ENCODE measurements at regions not wholly inside any gene's neighbourhood (a gene's known extent, or its start where the extent isn't known, plus 50 kb on each side); places are given as distances from the start of the nearest gene placed in this dataset.

- H3K27ac ChIP-seq (ENCODE audit: low read depth, low read length), result no peak overlapping the region
- H3K27me3 ChIP-seq (ENCODE audit: control insufficient read depth, low read length), result no peaks in the 10 kb centered on the region
- no peaks in the 10 kb centered on the region for H3K79me2 ChIP-seq (ENCODE audit: control insufficient read depth, low read length)
- H3K36me3 ChIP-seq (ENCODE audit: control insufficient read depth, low read length), result no peaks in the 10 kb centered on the region
- no peaks in the 10 kb centered on the region for H3K9me2 ChIP-seq (replicated peaks; ENCODE audit: control insufficient read depth, low read length)
- H3K4me2 ChIP-seq (ENCODE audit: low read length), result no peak overlapping the region
- H3K4me1 ChIP-seq (ENCODE audit: control insufficient read depth, low read length), result no peaks in the 10 kb centered on the region
- no peak overlapping the region for H3K4me3 ChIP-seq (ENCODE audit: low read length)
- no peaks in the 10 kb centered on the region for H3K9me3 ChIP-seq (ENCODE audit: control insufficient read depth, insufficient read depth, low read length)
- no peak for TF ChIP-seq CTCF (IDR thresholded peaks at IDR 0.05; ENCODE audit: low read depth, low read length, poor library complexity, severe bottlenecking)
- TF ChIP-seq EZH2phosphoT487 (IDR thresholded peaks at IDR 0.05; ENCODE audit: borderline replicate concordance, low read length), result no peak
- H3F3A ChIP-seq (ENCODE audit: control insufficient read depth, insufficient read depth), result no peaks in the 10 kb centered on the region
- H4K20me1 ChIP-seq (ENCODE audit: control insufficient read depth, insufficient read depth, low read depth, low read length), result no peaks in the 10 kb centered on the region
Measured at GRCh38 chr13:67821606-67822005, 591.5 kb upstream of the PCDH9 start.

GRCh38 chr13:67806796-67807195 is 576.7 kb upstream of the PCDH9 start:
- H3K27me3 ChIP-seq (ENCODE audit: control insufficient read depth, low read length), result no peaks in the 10 kb centered on the region
- H3F3A ChIP-seq (ENCODE audit: control insufficient read depth, insufficient read depth), result no peaks in the 10 kb centered on the region
- H3K36me3 ChIP-seq (ENCODE audit: control insufficient read depth, low read length), result no peaks in the 10 kb centered on the region
- no peak overlapping the region for H3K4me2 ChIP-seq (ENCODE audit: low read length)
- H3K4me3 ChIP-seq (ENCODE audit: low read length), result no peak overlapping the region
- no peak for TF ChIP-seq EZH2phosphoT487 (IDR thresholded peaks at IDR 0.05; ENCODE audit: borderline replicate concordance, low read length)
- no peaks in the 10 kb centered on the region for H4K20me1 ChIP-seq (ENCODE audit: control insufficient read depth, insufficient read depth, low read depth, low read length)
- H3K79me2 ChIP-seq (ENCODE audit: control insufficient read depth, low read length), result no peaks in the 10 kb centered on the region
- H3K9me2 ChIP-seq (replicated peaks; ENCODE audit: control insufficient read depth, low read length), result no peaks in the 10 kb centered on the region
- H3K4me1 ChIP-seq (ENCODE audit: control insufficient read depth, low read length), result no peaks in the 10 kb centered on the region
- no peak overlapping the region for H3K27ac ChIP-seq (ENCODE audit: low read depth, low read length)
- H3K9me3 ChIP-seq (ENCODE audit: control insufficient read depth, insufficient read depth, low read length), result no peaks in the 10 kb centered on the region

GRCh38 chr13:67803118-67803517 is 573.0 kb upstream of the PCDH9 start:
- Histone ChIP-seq H3K9me2 (replicated peaks; ENCODE audit: control insufficient read depth, low read length) (no peaks in the 10 kb centered on the region), H3K9me3 (ENCODE audit: control insufficient read depth, insufficient read depth, low read length) (no peaks in the 10 kb centered on the region; the same call in 1 of the 2 replicates), H3K4me2 (ENCODE audit: low read length) (no peak overlapping the region), H3K79me2 (ENCODE audit: control insufficient read depth, low read length) (no peaks in the 10 kb centered on the region), H3F3A (ENCODE audit: control insufficient read depth, insufficient read depth) (no peaks in the 10 kb centered on the region), H3K4me1 (ENCODE audit: control insufficient read depth, low read length) (no peaks in the 10 kb centered on the region), H3K27ac (ENCODE audit: low read depth, low read length) (no peak overlapping the region), H4K20me1 (ENCODE audit: control insufficient read depth, insufficient read depth, low read depth, low read length) (no peaks in the 10 kb centered on the region), H3K4me3 (ENCODE audit: low read length) (no peak overlapping the region), H3K27me3 (ENCODE audit: control insufficient read depth, low read length) (no peaks in the 10 kb centered on the region), H3K36me3 (ENCODE audit: control insufficient read depth, low read length) (no peaks in the 10 kb centered on the region)
- TF ChIP-seq EZH2phosphoT487 (IDR thresholded peaks at IDR 0.05; ENCODE audit: borderline replicate concordance, low read length) (no peak), CTCF (IDR thresholded peaks at IDR 0.05; ENCODE audit: low read depth, low read length, poor library complexity, severe bottlenecking) (no peak)

GRCh38 chr13:67792151-67792676 is 562.1 kb upstream of the PCDH9 start:
- Histone ChIP-seq H3K4me1 (ENCODE audit: control insufficient read depth, low read length) (no peaks in the 10 kb centered on the region), H3F3A (ENCODE audit: control insufficient read depth, insufficient read depth) (no peaks in the 10 kb centered on the region), H4K20me1 (ENCODE audit: control insufficient read depth, insufficient read depth, low read depth, low read length) (no peaks in the 10 kb centered on the region), H3K36me3 (ENCODE audit: control insufficient read depth, low read length) (no peaks in the 10 kb centered on the region), H3K27ac (ENCODE audit: low read depth, low read length) (no peak overlapping the region), H3K27me3 (ENCODE audit: control insufficient read depth, low read length) (no peaks in the 10 kb centered on the region), H3K9me3 (ENCODE audit: control insufficient read depth, insufficient read depth, low read length) (no peaks in the 10 kb centered on the region), H3K79me2 (ENCODE audit: control insufficient read depth, low read length) (no peaks in the 10 kb centered on the region), H3K4me3 (ENCODE audit: low read length) (no peak overlapping the region), H3K9me2 (replicated peaks; ENCODE audit: control insufficient read depth, low read length) (no peaks in the 10 kb centered on the region), H3K4me2 (ENCODE audit: low read length) (no peak overlapping the region)
- TF ChIP-seq EZH2phosphoT487 (IDR thresholded peaks at IDR 0.05; ENCODE audit: borderline replicate concordance, low read length), result no peak
- no peak for TF ChIP-seq CTCF (IDR thresholded peaks at IDR 0.05; ENCODE audit: low read depth, low read length, poor library complexity, severe bottlenecking)

Measured in DOHH2 (cell line).